Renal cortical epithelial cell (primary cell): ENCODE measurements at regions not wholly inside any gene's neighbourhood (a gene's known extent, or its start where the extent isn't known, plus 50 kb on each side); places are given as distances from the start of the nearest gene placed in this dataset.
A peak's percentile ranks its signal among the peaks of the same experiment; 100 is the strongest.

Experiments
- DNase-seq: peaks from one replicate; pipeline ENCODE4 v3.0.0-alpha.2; 2011; ENCODE audit warnings: low read depth

DNA sequence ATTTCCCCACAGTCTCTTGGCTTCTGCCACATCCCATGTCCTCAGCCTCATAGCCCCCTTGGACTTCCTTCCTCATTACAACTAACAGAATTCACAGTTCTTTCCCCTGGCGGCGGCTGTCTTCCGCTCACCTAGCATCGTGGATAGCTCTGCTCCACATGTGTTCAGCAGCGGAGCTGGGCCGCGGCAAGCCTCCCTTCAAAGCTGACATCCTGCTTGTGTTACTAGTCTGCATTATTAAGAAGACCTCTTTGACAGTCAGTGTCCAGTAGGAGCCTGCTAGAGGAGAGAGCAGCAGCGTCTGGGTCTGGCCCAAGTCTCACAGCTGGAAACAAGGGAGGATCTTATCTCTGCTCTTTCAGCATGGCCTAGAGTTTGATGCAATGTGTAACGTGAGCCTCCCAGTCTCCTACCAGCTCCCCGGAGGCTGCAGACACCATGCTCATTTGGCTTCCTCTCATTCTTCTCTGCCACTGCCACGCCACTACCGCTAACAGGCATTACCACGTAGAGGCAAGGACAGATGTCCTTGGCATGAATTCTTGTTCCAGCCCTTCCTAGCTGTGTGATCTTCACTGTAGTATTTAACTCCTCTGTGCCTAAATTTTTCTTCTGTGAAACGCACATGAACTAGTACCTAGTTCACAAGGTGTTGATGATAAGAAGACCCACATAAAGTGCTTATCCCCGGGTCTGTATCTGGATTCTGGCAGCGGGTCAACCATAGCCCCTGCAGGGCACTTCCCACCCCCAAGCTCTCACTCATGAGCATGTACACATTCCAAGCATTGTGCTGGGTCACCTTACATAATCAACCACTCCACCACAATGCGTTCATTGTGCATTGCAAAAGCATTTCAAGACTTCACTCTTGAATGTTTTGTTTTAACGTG lies 107.1 kb upstream of the BACH2 start:
- peak; percentile 68 for DNase-seq

DNA sequence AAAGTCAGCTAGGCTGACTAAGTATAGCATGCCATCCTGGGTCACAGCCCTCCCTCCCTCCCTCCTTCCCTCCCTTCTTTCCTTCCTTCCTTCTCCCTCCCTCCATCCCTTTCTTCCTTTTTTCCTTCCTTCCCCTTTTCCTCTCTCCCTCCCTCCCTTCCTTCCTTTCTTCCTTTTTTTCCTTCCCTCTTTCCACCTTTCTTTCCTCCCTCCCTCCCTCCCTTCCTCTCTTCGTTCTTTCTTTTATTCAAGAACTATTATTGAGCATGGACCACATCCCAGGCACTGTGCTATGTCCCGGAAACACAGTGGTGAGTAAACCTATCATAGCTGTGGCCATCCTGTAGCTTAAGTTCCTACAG lies 106.2 kb upstream of the BACH2 start:
- no peak for DNase-seq

DNA sequence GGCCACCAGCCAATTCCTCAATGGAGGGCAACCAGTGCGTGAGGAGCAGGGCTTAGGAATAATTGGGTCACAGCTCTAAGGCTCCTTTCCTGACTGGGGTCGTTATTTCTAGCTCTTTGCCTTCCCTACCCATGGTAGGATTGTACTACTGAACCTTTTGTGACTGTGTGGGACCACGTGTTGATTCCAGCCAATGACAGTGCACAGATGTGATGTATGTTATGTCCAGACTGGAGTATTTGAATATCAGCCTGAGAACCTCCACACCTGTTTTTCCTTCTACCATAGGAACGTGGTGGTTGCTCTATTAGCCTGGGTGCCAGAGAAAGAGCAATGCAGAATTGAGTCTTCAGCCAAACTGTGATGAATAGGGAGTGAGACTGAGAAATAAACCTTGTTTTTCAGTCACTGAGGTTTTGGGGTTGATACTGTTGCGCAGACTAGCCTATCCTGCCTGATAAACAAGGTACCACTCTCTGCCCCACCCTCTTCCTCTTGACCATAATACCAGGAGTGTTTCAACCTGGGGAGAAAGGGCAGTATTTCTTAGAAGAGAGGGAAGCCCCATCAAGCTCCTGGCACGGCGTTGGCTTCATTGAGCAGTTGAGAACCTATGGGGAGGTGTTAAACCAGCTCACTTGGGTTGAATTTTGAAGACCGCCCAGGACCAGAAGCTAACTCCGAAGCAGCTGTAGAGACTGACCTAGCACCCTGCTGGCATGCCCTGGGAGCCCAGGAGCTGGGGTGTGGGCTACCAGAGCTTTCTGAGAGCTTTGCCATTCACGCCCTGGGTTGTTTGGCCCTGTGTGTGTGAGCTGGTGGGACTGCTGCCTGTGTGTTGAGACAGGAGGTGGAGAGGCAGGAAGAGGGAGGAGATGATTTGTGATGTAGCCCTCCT lies 105.5 kb upstream of the BACH2 start:
- DNase-seq: no peak

- DNase-seq: no peak
Observed at GRCh38 chr6:90399970-90400369, 103.3 kb upstream of the BACH2 start.

- peak; percentile 54 for DNase-seq
Observed at GRCh38 chr6:90397929-90398674, 101.5 kb upstream of the BACH2 start.

DNA sequence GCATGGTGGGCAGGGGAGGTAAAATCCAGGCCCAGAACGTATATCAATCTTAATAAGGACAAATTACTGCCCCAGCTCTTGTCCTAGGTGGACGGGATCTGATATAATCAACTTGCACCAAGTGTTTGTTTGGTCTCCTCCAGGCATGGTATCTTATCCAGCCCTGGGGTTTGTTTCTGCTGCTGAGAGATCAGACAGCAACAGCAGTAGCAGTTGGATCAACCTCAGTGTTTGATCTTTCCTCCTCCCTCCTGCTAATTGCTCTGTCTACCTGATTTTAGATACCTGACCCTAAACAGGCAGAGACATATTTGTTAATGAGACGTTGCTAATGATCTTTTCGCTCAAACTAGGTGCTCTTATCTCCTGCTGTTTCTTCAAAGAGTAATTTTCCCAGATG lies 100.4 kb upstream of the BACH2 start:
- DNase-seq: no peak

DNA sequence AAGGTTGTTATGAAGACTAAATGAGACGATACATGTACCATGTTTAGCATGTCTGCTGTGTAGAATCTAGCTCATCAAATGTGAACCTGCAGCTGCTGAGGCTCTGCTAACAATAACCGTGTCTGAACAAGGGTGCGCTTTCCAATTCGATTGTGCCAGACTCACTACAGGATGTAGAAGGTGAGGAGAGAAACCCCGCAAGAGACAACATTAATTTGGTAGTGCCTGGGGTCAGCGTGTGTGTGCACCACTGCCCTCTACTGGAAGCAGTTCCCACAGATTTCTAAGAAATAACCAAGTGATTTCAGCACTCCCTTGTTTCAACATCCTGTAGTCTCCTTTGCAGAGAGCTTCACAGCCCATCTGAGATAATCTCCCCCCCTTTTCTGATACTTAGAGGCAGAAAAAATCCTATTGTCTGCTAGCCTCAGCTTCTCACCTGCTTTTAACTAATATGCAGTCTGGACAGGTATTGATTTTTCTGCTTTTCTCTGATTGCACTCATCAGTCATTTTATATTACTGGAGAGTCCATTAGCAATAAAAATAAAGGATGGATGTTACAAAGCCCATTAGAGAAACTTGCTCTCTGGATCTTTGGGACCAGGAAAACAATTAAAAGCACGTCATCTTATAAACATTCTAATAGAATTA lies 96.7 kb upstream of the BACH2 start:
- peak; percentile 63 for DNase-seq

GRCh38 chr6:90390379-90390778 lies 93.7 kb upstream of the BACH2 start:
- DNase-seq: no peak

DNA sequence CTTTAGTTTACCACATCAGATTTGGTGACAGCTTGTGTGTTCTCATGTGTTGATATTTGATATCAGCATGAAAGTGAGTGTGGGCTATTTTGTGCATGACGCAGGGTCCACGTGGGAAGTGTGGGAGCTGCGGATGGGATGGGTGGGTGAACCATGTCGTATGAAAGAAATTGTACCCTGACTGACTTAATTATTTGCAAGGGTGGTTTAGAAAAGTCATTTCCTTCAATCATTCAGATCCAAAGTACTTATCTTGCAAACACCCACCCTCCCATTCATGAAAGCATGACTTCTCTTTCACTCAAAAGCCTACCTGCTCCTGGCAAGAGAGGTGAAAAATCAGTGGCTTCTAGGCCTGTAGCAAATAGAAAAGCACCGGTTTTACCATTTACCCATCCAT lies 91.8 kb upstream of the BACH2 start:
- DNase-seq: no peak

DNA sequence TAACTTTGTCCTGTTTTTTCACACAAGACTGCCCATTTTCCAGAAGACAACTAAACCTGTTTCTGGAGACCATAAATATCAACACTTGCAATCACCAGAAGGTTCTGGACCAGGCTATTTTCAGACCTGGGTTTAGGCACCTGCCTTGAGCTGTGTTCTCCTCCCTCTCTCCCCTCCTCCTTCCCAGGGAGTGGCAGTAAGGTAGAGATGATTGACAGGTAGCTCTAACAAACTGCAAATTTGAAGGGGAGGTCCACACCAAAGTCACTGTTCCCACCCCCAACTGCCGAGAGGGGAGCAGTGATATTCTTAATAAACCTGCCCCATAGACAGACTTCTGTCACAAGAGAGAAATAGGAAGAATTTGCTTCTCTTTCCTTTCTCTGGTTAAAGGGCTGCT lies 91.2 kb upstream of the BACH2 start:
- no peak for DNase-seq

- no peak for DNase-seq
Observed at GRCh38 chr6:90387383-90387775, 90.7 kb upstream of the BACH2 start.

DNA sequence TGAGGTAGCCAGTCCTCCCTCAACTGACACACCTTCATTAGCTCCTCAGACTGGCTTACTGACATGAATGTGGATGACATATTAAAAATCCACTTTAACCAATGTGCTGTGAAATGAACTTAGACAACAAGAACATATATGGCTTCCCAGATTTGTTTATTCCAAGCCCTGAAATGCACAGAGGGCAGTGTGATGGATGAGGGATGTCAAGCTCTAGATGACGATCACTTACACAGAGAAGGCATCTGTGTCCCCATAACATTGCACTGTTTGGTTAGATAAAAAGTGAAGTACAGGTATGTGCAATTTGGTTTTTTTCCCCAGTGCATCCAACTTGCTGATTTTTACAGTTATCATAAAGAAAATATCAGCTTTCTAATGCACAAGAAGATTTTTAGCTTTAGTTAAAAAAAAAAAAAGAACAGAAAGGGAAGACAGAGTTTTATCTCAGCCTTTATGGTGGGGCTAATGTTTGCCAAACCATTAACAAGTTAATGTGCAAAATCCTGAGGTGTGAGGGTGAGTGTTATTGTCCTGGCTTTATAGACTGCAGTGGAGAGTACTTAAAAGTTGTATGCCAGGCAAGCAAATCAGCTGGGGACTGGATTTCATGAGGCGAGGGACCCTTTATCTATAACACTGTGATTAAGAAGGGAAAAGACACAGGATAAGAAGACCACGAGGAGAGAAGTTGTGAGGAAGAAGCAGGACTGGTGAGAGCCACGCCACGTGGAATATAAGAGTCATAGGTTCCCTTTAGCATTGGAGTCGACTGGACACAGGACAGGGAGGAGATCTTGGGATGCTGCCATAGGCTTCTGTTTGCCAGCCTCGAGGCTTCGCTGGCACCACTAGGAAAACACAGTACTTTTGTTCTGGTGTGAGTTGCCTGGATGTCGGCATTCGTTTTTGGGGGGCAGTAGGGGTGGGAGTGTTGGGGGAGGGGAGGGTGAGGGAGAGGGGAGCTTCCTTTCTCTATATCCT lies 90.0 kb upstream of the BACH2 start:
- no peak for DNase-seq

- DNase-seq: no peak
Observed at GRCh38 chr6:90385759-90386313, 89.2 kb upstream of the BACH2 start.

GRCh38 chr6:90384720-90385119 lies 88.1 kb upstream of the BACH2 start:
- DNase-seq: no peak

GRCh38 chr6:90383196-90383822 lies 86.7 kb upstream of the BACH2 start:
- no peak for DNase-seq

GRCh38 chr6:90382760-90383159 lies 86.1 kb upstream of the BACH2 start:
- DNase-seq: no peak

GRCh38 chr6:90375681-90376439 lies 79.2 kb upstream of the BACH2 start:
- peak; percentile 92 for DNase-seq

DNA sequence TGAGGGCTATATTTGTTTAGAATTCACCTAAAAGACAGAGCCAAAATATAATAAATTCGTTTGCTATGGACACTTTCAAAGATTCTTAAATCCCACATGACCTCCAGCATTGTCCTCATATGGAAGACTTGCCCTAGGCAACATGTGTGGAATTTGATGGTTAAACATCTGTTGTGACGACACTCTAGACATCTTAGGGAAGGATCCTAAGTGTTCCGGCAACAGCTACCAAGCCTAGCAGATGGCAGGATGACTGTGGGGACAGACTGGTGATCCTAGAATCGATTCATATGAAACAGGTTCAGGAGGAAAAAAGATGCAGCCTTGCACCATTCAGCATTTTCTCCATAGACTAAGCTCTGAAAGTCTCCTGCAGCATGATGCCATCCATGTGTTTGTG lies 77.6 kb upstream of the BACH2 start:
- DNase-seq: no peak

DNA sequence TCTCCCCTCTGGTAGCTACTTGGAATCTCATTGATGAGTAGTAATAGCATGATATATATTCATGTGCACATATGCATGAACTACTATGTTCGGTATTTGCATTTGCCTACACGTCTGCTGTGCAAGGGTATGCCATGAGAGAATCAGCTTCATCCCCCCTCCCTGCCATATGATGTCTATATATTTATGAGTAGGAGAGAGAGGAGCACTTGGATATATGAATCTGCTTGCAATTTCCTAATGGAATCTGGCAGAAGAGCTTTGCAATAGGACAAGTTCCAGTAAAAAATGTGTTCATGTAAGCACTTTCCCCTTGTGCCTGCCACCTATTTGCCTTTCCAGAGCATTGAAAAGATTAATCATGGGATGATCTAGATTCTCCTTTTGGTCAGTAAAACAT lies 76.2 kb upstream of the BACH2 start:
- DNase-seq: no peak
